GM12878 (cell line): ENCODE measurements at regions not wholly inside any gene's neighbourhood (a gene's known extent, or its start where the extent isn't known, plus 50 kb on each side); places are given as distances from the start of the nearest gene placed in this dataset.

Source experiments
- ATAC-seq: fragments of 200-7000 bp; cut with Tn5 transposase; 3 replicates; pipeline ENCODE4 v1.9.1; 2020; ENCODE audit warnings: mild to moderate bottlenecking, moderate library complexity
- BruUV-seq: library from RNA; stranded (reverse); fragments of 400-500 nt; replicated peaks from 2 replicates; lab custom pipeline; 2021; lab: Mats Ljungman, UMichigan
- CTCF ChIA-PET: fragments of 300-600 bp; sonication (Branson Sonifier 250); formaldehyde crosslinking; extraction: SDS; loops from one replicate; lab custom pipeline; 2021; ENCODE audit warnings: inconsistent platforms; lab: Yijun Ruan, JAX
- POLR2A ChIA-PET: fragments of 350-600 bp; formaldehyde crosslinking; extraction: SDS; loops from one replicate; lab custom pipeline; 2021; ENCODE audit warnings: inconsistent platforms; lab: Charles Lee
- RAD21 ChIA-PET: fragments of 300-600 bp; sonication (Branson Sonifier 250); formaldehyde crosslinking; loops from one replicate; lab custom pipeline; 2023; ENCODE audit warnings: antibody characterized with exemption; ENCODE audit not compliant: unreplicated experiment; lab: Charles Lee
- SMC1A ChIA-PET: fragments of 300-600 bp; sonication (Branson Sonifier 250); formaldehyde crosslinking; loops from one replicate; lab custom pipeline; 2023; ENCODE audit not compliant: unreplicated experiment, uncharacterized antibody; lab: Charles Lee
- DNase-seq: peaks from one replicate; pipeline ENCODE4 v3.0.0-alpha.2; 2011; ENCODE audit warnings: low read depth, low spot score
- FAIRE-seq: peaks from 3 replicates; lab custom pipeline; 2011; peaks lifted over from hg19 to GRCh38; lab: Jason Lieb, UNC
- H2AFZ ChIP-seq: 2 replicates; pipeline ENCODE4 v1.6.0; 2011; ENCODE audit warnings: low read depth, low read length, control low read depth; ENCODE audit not compliant: control insufficient read depth
- H3K27ac ChIP-seq: 2 replicates; pipeline ENCODE4 v1.5.1; 2011; ENCODE audit warnings: control low read depth; ENCODE audit not compliant: control insufficient read depth, insufficient read depth
- H3K27me3 ChIP-seq, 2 experiments: replicated peaks in 1 of 2; 2 replicates each; pipeline versions ENCODE4 v1.6.0 to v1.6.1; 2011; ENCODE audit warnings: low read length in 1 of 2; ENCODE audit not compliant: control insufficient read depth in 2 of 2, insufficient read depth in 2 of 2
- H3K36me3 ChIP-seq, 2 experiments: 2 replicates each; pipeline ENCODE4 v1.5.1; 2011; ENCODE audit warnings: low read length in 1 of 2; ENCODE audit not compliant: control insufficient read depth in 2 of 2, insufficient read depth in 2 of 2
- H3K4me1 ChIP-seq: 2 replicates; pipeline ENCODE4 v1.6.1; 2011; ENCODE audit warnings: mild to moderate bottlenecking, low read length, moderate library complexity, mixed read lengths; ENCODE audit not compliant: control insufficient read depth, insufficient read depth
- H3K4me2 ChIP-seq: 2 replicates; pipeline ENCODE4 v1.6.0; 2011; ENCODE audit warnings: control low read depth; ENCODE audit not compliant: control insufficient read depth, insufficient read depth
- H3K4me3 ChIP-seq: fragments of 200-600 bp; sonication (generic); 2 replicates; pipeline ENCODE4 v1.5.1; 2016
- H3K79me2 ChIP-seq: 2 replicates; pipeline ENCODE4 v1.6.0; 2011; ENCODE audit warnings: low read length; ENCODE audit not compliant: control insufficient read depth, insufficient read depth
- H3K9ac ChIP-seq: 2 replicates; pipeline ENCODE4 v1.8.0; 2011; ENCODE audit warnings: low read length, control low read depth, mixed read lengths; ENCODE audit not compliant: control insufficient read depth, insufficient read depth
- H3K9me3 ChIP-seq: replicated peaks from 3 replicates; pipeline ENCODE4 v1.5.1; 2011; ENCODE audit warnings: mild to moderate bottlenecking, low read length; ENCODE audit not compliant: control insufficient read depth, insufficient read depth
- H4K20me1 ChIP-seq: 2 replicates; pipeline ENCODE4 v1.6.0; 2011; ENCODE audit not compliant: control insufficient read depth, insufficient read depth
- ATF7 ChIP-seq: fragments of 450-650 bp; IDR thresholded peaks from 2 replicates; pipeline ENCODE4 v1.6.1; 2016; ENCODE audit warnings: low read depth, mild to moderate bottlenecking
- BRCA1 ChIP-seq: IDR thresholded peaks from 2 replicates; pipeline ENCODE4 v1.6.1; 2011; ENCODE audit warnings: low read depth, low read length, improper control_type of control experiment
- CHD2 ChIP-seq: IDR thresholded peaks from 2 replicates; pipeline ENCODE4 v1.6.1; 2011; ENCODE audit warnings: low read depth, low read length, improper control_type of control experiment, borderline replicate concordance
- ETV6 ChIP-seq, 2 experiments: fragments of 450-650 bp in 1 of 2; IDR thresholded peaks in 1 of 2; conservative IDR thresholded peaks in 1 of 2; 2 replicates each; pipeline ENCODE4 v1.6.1; 2014; ENCODE audit warnings: antibody characterized with exemption in 1 of 2, borderline replicate concordance in 1 of 2, low read depth in 1 of 2, mild to moderate bottlenecking in 1 of 2, moderate library complexity in 1 of 2
- GABPA ChIP-seq: IDR thresholded peaks from 2 replicates; pipeline ENCODE4 v1.6.1; 2014; ENCODE audit warnings: antibody characterized with exemption, low read depth, mild to moderate bottlenecking, inconsistent platforms
- MYC ChIP-seq: IDR thresholded peaks from 2 replicates; pipeline ENCODE4 v1.6.1; 2011; ENCODE audit warnings: mild to moderate bottlenecking, low read length, moderate library complexity, inconsistent platforms; ENCODE audit not compliant: insufficient read depth, insufficient replicate concordance, insufficient read length, severe bottlenecking
- NFIC ChIP-seq: IDR thresholded peaks from 2 replicates; pipeline ENCODE4 v1.6.1; 2012; ENCODE audit warnings: low read depth, mild to moderate bottlenecking, inconsistent platforms, low read length, moderate library complexity
- POLR2A ChIP-seq: IDR thresholded peaks from 2 replicates; pipeline ENCODE4 v1.6.1; 2011; ENCODE audit warnings: low read depth, mild to moderate bottlenecking, low read length
- POLR2AphosphoS2 ChIP-seq: IDR thresholded peaks from 2 replicates; pipeline ENCODE4 v1.6.1; 2011; ENCODE audit warnings: low read depth, mild to moderate bottlenecking, low read length, improper control_type of control experiment, moderate library complexity
- SREBF1 ChIP-seq: IDR thresholded peaks from 2 replicates; pipeline ENCODE4 v1.6.1; 2012; ENCODE audit warnings: mild to moderate bottlenecking, low read length
- STAT1 ChIP-seq: fragments of 450-650 bp; conservative IDR thresholded peaks from 2 replicates; pipeline ENCODE4 v1.6.1; 2014; ENCODE audit warnings: antibody characterized with exemption, mild to moderate bottlenecking
- ZNF384 ChIP-seq: IDR thresholded peaks from 2 replicates; pipeline ENCODE4 v1.6.1; 2012; ENCODE audit warnings: low read depth, mild to moderate bottlenecking, low read length, improper control_type of control experiment, borderline replicate concordance
- ZNF592 ChIP-seq: fragments of 450-650 bp; IDR thresholded peaks from 2 replicates; pipeline ENCODE4 v1.6.1; 2017; ENCODE audit warnings: mild to moderate bottlenecking, moderate library complexity
- WGBS: methylation state at CpG from one replicate; pipeline ENCODE4 v1.1.6; 2016; ENCODE audit warnings: low lambda C conversion rate; ENCODE audit not compliant: insufficient replicate concordance, insufficient coverage; ENCODE audit errors: missing lambda C conversion rate; 5-methylcytosine and 5-hydroxymethylcytosine counted together
- in situ Hi-C: fragments of 300-500 bp; cut with MboI; formaldehyde crosslinking; loops from 9 replicates; pipeline ENCODE4 v1.14.3; 2018; ENCODE audit warnings: mixed read lengths
- intact Hi-C: fragments of 100-400 bp; cut with micrococcal nuclease; formaldehyde crosslinking; loops from one replicate; pipeline ENCODE4 v1.14.2; 2022; ENCODE audit not compliant: unreplicated experiment
- TF ChIP-seq, protein P1 (sequence below): fragments of 450-650 bp; IDR thresholded peaks from 2 replicates; pipeline ENCODE4 v1.6.1; 2016; ENCODE audit warnings: mild to moderate bottlenecking

- Histone ChIP-seq H3K9me3 (no peaks in the 10 kb centered on the region), H3K36me3 (no peaks in the 10 kb centered on the region), H3K27me3 (no peaks in the 10 kb centered on the region), H3K9ac (no peak overlapping the region), H3K4me3 (no peak overlapping the region), H3K79me2 (no peaks in the 10 kb centered on the region), H4K20me1 (no peaks in the 10 kb centered on the region), H3K27ac (no peak overlapping the region), H3K4me1 (no peaks in the 10 kb centered on the region), H3K4me2 (no peak overlapping the region), H2AFZ (no peak overlapping the region)
- CTCF ChIA-PET: interaction anchor here (1.0 kb wide), 1 partner anchor 10 kb away, joined by 3 read pairs; no protein-coding TSS in a partner anchor
- 3% methylated on average over 4 of the region's 4 CpGs for whole genome bisulfite sequencing
- in situ Hi-C loops (no loop called here), intact Hi-C loops (no loop called here)
- POLR2A ChIA-PET: no interaction called here
- RAD21 ChIA-PET: no interaction called here
- no TSS peak for BruUV-seq
- SMC1A ChIA-PET: no interaction called here
- TF ChIP-seq ETV6 (conservative IDR thresholded peaks at IDR 0.05 in 1 of 2, IDR thresholded peaks at IDR 0.05 in 1 of 2; ENCODE audit: borderline replicate concordance in 1 of 2, low read depth in 1 of 2) (no peak), BRCA1 (no peak), POLR2A (no peak), NFIC (no peak)
- no peak for ATAC-seq
- no peak for FAIRE-seq
- DNase-seq: no peak
Observed at GRCh38 chr13:70505809-70506208, 397.6 kb upstream of the KLHL1 start.

DNA sequence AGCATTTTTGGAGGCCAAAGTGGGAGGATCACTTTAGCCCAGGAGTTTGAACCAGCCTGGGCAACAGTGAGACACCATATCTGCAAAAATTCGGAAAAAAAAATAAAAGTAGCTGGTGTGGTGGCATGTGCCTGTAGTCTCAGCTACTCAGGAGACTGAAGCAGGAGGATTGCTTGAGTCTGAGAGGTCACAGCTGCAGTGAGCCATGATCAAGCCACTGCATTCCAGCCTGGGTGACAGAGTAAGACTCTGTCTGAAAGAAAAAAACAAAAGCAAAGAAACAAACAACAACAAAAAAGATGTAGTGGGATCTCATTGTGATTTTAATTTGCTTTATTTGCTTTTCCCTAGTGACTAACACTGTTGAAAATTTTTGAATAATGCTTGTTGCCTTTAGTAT is 394.7 kb upstream of the KLHL1 start:
- CTCF ChIA-PET: no interaction called here
- DNase-seq (no peak), ATAC-seq (no peak), FAIRE-seq (no peak)
- BruUV-seq: no TSS peak
- WGBS: 7% methylated on average over 1 of the region's 1 CpG
- no peak overlapping the region for H3K4me2 ChIP-seq
- RAD21 ChIA-PET: no interaction called here
- H3K4me3 ChIP-seq: no peak overlapping the region
- POLR2A ChIA-PET: no interaction called here
- H3K79me2 ChIP-seq: no peaks in the 10 kb centered on the region
- H3K27me3 ChIP-seq: no peaks in the 10 kb centered on the region
- H3K9me3 ChIP-seq: no peaks in the 10 kb centered on the region
- in situ Hi-C loops: no loop called here
- no peaks in the 10 kb centered on the region for H3K36me3 ChIP-seq
- H3K27ac ChIP-seq: no peak overlapping the region
- H3K4me1 ChIP-seq: no peaks in the 10 kb centered on the region
- SMC1A ChIA-PET: interaction anchor here (0.7 kb wide), 1 partner anchor 456 kb away, joined by 4 read pairs; no protein-coding TSS in a partner anchor
- H3K9ac ChIP-seq: no peak overlapping the region
- intact Hi-C loops: no loop called here
- H2AFZ ChIP-seq: no peak overlapping the region
- no peaks in the 10 kb centered on the region for H4K20me1 ChIP-seq
- TF ChIP-seq ATF7 (no peak), MYC (no peak), CHD2 (no peak), SREBF1 (no peak), STAT1 (no peak), ZNF384 (no peak), POLR2AphosphoS2 (no peak), ZNF592 (no peak), GABPA (no peak)
- TF ChIP-seq, protein P1, sequence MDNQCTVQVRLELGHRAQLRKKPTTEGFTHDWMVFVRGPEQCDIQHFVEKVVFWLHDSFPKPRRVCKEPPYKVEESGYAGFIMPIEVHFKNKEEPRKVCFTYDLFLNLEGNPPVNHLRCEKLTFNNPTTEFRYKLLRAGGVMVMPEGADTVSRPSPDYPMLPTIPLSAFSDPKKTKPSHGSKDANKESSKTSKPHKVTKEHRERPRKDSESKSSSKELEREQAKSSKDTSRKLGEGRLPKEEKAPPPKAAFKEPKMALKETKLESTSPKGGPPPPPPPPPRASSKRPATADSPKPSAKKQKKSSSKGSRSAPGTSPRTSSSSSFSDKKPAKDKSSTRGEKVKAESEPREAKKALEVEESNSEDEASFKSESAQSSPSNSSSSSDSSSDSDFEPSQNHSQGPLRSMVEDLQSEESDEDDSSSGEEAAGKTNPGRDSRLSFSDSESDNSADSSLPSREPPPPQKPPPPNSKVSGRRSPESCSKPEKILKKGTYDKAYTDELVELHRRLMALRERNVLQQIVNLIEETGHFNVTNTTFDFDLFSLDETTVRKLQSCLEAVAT: no peak
